Urothelium cell line (cell line): ENCODE measurements at regions not wholly inside any gene's neighbourhood (a gene's known extent, or its start where the extent isn't known, plus 50 kb on each side); places are given as distances from the start of the nearest gene placed in this dataset.

Source experiments
- DNase-seq: peaks from one replicate; pipeline ENCODE4 v3.0.0; 2011; ENCODE audit warnings: low spot score, mixed read lengths
- FAIRE-seq: peaks from 2 replicates; lab custom pipeline; 2011; peaks lifted over from hg19 to GRCh38; lab: Jason Lieb, UNC

GRCh38 chr18:47420130-47420529 is 168.7 kb upstream of the SKOR2 start:
- no peak for DNase-seq
- FAIRE-seq: no peak

DNA sequence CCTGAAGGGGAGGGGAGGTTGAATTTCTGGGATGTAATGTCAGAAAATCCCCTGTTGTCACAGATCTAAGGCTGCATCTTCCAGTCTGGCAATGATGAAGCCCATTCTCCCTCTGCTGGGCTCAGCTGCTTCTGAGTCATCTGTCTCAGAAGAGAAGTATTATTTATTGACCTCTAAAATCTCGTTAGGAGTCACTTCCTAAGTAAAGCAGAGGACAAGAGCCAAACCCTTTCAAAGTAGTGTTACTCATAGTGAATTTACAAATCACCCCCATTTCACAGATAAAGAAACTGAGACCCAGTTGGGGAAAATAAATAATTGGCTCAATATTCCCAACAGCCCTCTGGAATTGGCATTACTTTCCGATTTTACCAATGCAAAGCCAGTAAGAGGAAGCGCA is 167.3 kb upstream of the SKOR2 start:
- DNase-seq (peak; percentile 32), FAIRE-seq (no peak)

DNA sequence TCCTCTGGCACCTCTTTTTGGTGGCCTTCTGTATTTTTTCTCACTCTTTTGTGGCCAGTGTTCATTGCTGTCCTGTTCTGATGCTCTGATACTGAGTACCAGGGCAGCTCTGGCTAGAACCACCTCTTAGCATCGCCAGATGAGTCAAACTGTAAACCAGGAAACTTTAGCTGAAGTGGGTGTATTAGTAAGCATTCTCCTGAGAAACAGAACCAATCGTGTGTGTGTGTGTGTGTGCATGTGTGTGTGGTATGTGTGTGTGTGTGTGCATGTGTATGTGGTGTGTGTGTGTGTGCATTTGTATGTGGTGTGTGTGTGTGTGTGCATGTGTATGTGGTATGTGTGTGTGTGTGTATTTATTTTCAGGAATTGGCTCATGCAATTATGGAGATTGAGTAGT is 166.3 kb upstream of the SKOR2 start:
- no peak for FAIRE-seq

GRCh38 chr18:47415881-47416280 is 164.4 kb upstream of the SKOR2 start:
- FAIRE-seq (no peak), DNase-seq (no peak)

More for the DNA sequence above, 166.3 kb upstream of the SKOR2 start:
- no peak for DNase-seq

DNA sequence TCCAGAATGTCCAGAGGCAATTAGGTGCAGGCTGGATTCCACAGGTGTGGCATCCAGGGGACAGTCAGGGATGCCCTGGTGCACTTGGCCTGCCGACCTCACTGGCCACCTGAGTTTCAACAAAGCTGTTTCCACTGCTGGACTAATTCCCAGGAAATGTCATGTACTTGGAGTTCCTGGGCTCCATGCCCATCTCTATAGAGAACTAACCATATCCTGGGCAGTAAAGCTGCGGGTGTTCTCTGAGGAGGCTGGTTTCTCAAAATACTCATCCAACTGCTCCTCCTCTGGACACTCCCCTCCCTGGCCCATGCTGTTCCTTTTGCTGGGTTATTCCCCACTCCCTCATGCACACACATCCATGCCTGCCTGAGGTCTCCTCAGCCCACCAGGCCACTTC is 161.9 kb upstream of the SKOR2 start:
- FAIRE-seq: no peak
- no peak for DNase-seq

DNA sequence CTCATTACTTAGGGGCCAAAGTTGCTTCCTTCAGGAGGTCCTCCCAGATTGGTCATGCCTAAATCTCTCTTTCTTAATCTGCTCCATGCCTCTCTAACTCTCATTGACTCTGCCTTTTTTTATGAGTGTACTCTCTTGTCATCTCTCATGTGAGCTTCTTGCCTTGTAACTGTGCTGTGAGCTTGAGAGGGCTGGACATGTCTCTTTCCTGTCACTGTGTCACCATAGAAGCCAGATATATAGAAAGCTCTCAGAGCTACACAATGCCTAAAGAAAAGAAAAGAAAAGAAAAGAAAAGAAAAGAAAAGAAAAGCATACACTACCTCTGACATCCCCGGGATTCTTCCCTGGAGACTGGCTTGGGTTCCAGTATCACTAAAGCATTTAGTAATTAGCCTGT is 161.5 kb upstream of the SKOR2 start:
- DNase-seq: no peak
- FAIRE-seq: no peak

DNA sequence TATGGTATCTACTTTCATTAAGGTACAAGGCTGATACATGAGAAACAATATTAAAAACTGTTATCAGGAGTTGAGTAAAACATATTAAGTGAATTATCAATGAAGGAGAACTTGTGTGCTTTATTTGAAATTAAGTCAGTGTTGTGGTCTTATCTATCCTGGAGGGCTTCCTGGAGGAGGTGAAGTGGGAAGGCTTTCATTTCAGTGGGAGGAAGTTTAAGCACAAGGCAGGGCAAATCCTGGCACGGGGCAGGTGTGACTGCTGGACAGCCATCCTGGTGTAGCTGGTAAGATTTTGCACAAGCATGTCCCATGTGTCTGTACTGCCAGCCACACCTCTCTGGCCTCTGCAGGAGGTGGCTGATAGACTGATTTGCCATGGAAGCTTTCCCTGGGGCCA is 159.7 kb upstream of the SKOR2 start:
- DNase-seq (no peak), FAIRE-seq (no peak)

DNA sequence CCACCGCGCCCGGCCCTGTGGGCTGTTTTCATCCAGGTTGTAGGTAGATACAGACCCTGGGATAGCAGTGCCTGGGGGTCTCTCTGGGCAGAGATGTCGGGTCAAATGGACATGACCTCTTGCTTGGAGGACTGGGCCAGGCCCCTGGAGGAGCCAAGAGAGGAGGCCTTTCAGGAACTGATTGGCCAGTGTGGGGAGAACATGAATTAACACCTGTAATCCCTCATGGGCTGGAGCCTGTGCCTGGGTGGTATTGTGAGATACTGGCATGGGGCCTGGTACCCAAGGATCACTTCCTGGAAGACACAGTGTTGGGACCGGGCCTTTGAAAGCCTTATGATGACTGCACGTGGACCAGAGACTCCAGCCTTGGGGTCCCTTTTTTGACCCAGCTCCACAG is 158.7 kb upstream of the SKOR2 start:
- FAIRE-seq (no peak), DNase-seq (no peak)

DNA sequence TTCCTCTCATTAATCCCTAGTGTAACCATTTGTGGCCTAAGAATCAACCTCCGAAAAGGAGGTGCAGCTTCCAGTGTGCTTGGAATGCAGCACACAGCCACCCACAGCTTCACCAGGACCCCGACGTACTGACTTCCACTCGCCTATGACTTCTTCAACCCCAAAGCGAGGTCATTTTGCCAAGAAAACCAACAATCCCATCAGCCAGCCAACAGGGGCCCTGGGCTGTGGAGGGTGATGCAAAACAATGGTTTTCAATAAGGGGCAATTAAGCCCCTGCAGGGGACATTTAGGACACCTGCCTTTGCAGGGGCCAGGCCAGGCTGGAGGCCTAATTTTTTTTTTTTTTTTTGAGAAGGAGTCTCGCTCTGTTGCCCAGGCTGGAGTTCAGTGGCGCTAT is 158.1 kb upstream of the SKOR2 start:
- no peak for FAIRE-seq
- no peak for DNase-seq

DNA sequence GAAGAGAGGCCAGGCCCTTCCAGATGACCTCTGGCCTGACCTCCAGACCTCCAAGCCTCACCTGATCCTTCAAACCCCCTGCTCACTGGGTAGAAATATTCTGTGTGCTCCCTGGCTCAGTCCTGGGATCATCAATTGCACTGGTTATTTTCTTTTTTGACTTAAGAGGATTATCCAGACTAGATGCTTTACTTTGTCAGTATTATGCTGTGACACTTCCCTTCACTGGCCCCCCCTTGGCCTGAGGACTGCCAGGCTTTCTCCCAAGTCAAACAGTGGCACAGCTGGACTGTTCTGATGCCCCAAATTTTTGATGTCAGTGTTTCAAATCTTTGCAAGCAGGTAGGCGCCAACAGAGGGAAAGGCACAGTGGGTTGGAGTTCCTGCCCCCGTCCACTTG is 156.3 kb upstream of the SKOR2 start:
- FAIRE-seq (no peak), DNase-seq (no peak)

DNA sequence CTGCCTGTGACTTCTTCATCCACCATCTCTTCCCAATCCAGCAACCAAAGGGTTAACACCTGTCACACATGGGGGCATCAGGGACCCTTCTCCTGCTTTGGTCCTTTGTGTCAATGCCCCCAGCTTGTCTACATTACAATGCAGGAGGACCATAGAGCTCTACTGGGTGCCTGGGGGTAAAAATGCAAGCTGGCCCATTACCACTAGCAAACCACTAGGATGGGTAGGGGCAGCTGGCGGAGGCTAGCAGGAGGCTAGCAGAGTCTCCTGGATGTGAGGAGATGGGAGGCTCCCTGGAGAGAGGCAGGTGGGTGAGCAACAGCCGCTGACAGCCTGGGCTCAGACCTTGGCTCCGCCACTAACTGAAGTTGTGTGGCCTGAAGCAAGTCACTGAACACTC is 153.4 kb upstream of the SKOR2 start:
- DNase-seq (no peak), FAIRE-seq (no peak)

DNA sequence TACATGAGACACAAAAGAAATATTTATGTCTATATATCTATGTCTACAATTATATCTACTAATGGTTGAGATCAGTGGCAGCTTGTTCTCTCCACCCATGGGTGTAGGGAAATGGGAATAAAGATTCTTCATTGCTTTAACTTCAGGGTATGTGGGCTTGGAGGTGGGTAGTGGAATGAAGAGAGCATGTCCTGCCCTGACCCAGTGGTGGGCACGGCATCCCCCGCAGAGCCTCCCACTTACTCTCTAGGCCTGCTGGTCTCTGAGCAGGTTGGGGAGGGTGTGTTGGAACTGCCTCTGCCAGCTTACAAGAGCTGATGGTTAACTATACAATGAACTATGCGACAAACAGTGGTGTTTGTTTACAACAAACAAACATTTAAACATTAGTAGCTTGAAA is 152.5 kb upstream of the SKOR2 start:
- DNase-seq (no peak), FAIRE-seq (no peak)

DNA sequence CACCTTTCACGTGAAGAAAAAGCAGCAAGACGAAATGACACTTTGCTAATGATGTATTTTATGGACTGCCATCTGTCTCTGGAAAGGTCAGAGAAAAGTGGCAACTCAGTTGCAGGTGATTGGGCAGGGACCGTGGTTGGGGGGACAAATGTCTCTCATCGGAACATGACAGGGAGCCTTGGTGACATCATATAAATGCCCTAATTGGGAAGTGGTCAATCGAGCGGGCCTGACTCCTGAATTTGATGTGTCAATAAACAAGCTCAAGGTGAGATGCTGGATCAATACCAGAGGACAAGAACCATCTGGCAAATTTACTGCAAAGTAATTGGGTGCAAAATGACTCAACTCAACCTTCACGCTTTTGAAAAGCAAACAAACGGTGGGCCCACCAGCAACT is 151.9 kb upstream of the SKOR2 start:
- FAIRE-seq (no peak), DNase-seq (no peak)

DNA sequence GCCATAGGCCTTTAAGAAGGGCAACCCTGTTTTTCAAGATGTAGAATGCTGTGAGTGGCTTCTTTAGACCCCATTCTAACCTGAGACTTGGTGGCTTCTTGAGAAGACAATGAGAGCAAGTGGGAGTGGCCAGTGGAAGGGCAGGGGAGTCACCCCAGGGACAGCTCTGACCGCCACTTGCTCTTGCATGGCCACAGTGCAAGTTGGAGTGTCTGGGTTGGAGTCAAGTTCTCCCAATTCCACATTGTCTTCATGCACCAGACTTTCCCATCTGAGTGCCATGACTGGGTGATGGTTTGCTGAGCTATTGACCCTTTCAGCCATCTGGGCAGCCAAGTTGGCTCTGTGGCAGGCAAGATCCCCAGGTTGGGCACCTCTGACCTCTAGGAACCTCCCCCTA is 148.0 kb upstream of the SKOR2 start:
- DNase-seq (no peak), FAIRE-seq (no peak)

DNA sequence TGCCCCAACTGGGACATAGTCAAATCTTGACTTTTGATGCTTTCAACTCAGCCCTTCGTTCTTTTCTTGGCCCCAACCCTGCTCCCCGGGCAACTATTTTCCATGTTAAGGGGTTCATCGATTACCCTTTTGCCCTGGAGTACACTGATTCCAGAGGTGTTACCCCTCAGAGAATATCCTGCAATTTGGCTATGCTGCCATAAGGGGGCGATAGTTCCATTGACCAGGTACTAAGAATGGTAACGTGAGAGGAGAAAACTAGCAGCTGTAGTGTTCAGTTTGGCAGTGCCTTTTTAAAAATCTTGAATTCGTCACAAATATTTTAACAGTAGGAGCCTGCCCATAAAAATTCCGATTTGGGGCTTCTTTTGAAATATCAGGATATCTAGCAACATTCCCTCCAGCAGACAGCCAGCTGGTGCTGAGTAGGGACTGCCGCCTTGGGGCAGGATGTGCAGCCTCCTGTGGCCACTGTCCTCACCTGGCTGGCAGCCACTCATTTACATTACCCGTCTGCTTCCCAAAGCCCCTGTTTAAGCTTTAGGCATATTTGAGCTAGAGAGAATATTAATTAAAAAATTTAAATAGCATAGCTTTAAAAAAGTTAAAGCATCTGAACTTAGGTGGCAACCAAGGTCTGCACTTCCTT is 146.3 kb upstream of the SKOR2 start:
- DNase-seq (no peak), FAIRE-seq (no peak)

DNA sequence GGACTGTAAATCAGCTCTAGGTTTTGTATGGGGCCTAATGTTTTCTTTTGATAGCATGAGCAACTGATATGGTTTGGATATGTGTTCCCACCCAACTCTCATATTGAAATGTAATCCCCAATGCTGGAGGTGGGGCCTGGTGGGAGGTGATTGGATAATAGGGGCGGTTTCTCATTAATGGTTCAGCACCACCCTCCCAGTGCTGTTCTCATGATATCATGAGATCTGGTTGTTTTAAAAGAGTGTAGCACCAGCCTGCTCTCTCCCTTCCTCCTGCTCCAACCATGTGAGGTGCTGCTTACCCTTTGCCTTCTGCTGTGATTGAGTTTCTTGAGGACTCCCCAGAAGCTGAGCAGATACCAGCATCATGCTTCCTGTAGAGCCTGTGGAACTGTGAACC is 140.2 kb upstream of the SKOR2 start:
- DNase-seq (no peak), FAIRE-seq (no peak)

DNA sequence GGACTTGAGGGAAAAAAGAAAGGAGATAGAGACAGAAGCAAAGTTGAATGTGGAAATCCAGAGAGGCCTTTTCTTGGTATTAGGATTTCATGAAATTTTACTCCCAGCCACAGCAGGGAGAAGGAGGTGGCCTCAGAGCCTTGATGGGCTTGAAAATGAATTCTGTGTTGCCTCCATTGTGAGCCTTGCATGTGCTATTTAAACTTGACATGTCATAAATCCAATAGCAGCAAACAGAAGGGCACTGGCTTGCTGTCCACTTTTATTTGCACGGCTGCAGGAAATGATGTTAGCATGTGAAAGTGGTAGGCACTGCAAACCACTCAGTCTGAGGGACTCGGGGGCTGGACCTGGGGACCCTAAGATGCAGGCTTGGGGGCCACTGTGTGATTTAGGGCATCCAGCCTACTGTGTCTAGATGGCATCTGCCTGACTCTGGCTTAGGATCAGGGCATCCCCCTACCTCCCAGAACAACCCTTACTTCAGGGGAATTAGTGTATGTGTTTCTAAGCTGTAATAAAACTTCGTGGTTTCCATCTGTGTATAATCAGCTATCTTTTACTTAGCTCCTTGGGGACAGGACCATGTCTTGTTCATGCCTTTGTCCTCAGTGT is 139.1 kb upstream of the SKOR2 start:
- FAIRE-seq (no peak), DNase-seq (no peak)

DNA sequence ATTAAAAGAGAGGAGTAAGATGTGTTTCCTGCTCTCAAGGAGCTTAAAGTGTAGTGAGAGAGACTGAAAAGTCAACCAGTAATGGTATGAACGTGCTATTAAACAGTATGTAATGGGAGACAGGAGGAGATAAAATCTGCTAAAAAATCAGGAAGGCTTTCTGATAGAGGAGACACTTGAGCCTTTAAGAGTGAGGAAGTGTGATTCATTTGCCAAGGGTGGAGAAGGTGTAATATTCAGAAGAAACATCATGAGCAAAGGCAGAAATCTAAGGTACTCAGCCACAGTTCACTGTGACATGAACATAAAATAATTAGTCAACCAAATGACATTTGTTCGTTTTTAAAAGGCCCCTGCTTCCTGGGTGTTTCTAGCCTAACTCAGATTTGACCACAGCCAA is 137.8 kb upstream of the SKOR2 start:
- no peak for FAIRE-seq
- DNase-seq: no peak

DNA sequence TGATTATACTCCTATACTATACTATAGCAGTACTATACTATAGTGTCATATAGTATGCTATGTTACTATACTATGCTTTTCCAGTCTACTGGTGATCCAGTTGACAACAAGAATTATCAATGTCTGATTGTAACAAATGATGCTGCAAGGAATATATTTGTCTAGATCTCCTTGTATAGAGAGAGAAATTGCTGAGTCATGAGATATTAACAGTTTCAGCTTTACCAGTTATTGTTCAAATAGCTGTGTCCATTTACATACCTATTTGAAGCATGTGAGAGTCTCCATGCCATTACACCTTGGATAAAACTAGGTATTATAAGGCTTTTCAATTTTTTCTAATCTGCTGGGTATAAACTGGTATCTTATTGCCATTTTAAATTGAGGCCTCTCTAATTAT is 136.4 kb upstream of the SKOR2 start:
- DNase-seq (no peak), FAIRE-seq (no peak)

DNA sequence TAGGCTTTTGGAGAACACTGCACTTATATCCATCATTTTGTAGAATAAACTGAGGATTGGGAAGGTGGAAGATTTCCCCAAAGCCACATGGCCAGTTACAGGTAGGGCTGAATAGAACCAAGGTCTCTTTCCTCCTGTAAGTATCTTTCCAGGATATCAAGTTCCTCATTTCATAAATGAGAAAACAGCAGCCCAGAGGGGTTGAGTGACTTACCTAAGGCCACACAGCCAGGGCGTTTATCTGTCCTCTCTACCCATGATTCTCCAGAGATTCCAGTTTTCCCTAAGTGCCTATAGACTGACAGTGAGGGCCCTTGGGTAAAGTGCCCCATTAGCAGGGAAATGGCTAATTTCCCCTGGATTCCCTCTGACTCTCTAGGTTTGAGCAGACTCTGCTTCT is 132.3 kb upstream of the SKOR2 start:
- DNase-seq: no peak
- no peak for FAIRE-seq

GRCh38 chr18:47381975-47382570 is 130.6 kb upstream of the SKOR2 start:
- DNase-seq: no peak
- FAIRE-seq: no peak

- FAIRE-seq: no peak
- no peak for DNase-seq
Measured at GRCh38 chr18:47380153-47380552, 128.7 kb upstream of the SKOR2 start.

DNA sequence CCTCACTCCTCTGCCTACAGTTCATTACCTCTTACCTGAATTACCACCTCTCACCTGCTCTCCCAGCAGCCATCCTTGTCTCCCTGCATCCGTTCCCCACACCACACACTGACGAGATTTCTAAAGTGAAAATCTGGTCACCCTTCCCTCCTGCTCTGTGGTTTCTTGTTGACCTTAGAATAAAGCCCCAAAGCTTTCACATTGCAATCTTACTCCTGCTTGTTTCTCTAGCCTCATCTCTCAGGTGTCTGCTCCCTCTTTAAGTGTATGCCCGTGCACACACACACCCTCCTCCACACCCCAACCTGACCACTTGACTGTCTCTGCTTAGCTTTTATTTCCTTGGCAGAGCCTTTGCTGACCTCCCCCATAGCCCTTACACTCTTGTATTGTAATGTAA is 122.0 kb upstream of the SKOR2 start:
- DNase-seq (no peak), FAIRE-seq (no peak)
